NCI-H2107 treated with DMSO at 0.1 percent for 48 hours (cell line): ENCODE measurements at regions not wholly inside any gene's neighbourhood (a gene's known extent, or its start where the extent isn't known, plus 50 kb on each side); places are given as distances from the start of the nearest gene placed in this dataset.

ENCODE experiments used
- DNase-seq: peaks from one replicate; lab custom pipeline; 2025; ENCODE audit not compliant: unreplicated experiment; lab: John Stamatoyannopoulos, UW

- no peak for DNase-seq
These were observed 228.1 kb upstream of the PPARGC1A start for GRCh38 chr4:24117975-24118374.

- no peak for DNase-seq
These were observed 226.3 kb upstream of the PPARGC1A start for GRCh38 chr4:24116107-24116506.

- no peak for DNase-seq
These were observed 225.2 kb upstream of the PPARGC1A start for GRCh38 chr4:24114919-24115500.

- no peak for DNase-seq
These were observed 224.6 kb upstream of the PPARGC1A start for GRCh38 chr4:24114444-24114843.

- DNase-seq, result no peak
These were observed 222.6 kb upstream of the PPARGC1A start for GRCh38 chr4:24112466-24112865.

GRCh38 chr4:24108567-24108966 is 218.7 kb upstream of the PPARGC1A start:
- no peak for DNase-seq

GRCh38 chr4:24105327-24106038 is 215.6 kb upstream of the PPARGC1A start:
- DNase-seq, result no peak

- DNase-seq, result no peak
These were observed 214.3 kb upstream of the PPARGC1A start for GRCh38 chr4:24104158-24104565.

GRCh38 chr4:24103434-24104157 is 213.7 kb upstream of the PPARGC1A start:
- no peak for DNase-seq

- DNase-seq, result no peak
These were observed 212.8 kb upstream of the PPARGC1A start for GRCh38 chr4:24102621-24103020.

- no peak for DNase-seq
These were observed 206.8 kb upstream of the PPARGC1A start for GRCh38 chr4:24096603-24097002.

- DNase-seq, result no peak
These were observed 204.9 kb upstream of the PPARGC1A start for GRCh38 chr4:24094726-24095125.

GRCh38 chr4:24093446-24093845 is 203.6 kb upstream of the PPARGC1A start:
- no peak for DNase-seq

- no peak for DNase-seq
These were observed 201.9 kb upstream of the PPARGC1A start for GRCh38 chr4:24091639-24092233.

GRCh38 chr4:24089851-24090534 is 200.1 kb upstream of the PPARGC1A start:
- no peak for DNase-seq

- DNase-seq, result no peak
These were observed 191.0 kb upstream of the PPARGC1A start for GRCh38 chr4:24080871-24081270.

GRCh38 chr4:24078347-24078962 is 188.6 kb upstream of the PPARGC1A start:
- no peak for DNase-seq

GRCh38 chr4:24076811-24077210 is 187.0 kb upstream of the PPARGC1A start:
- DNase-seq, result no peak

GRCh38 chr4:24073948-24074347 is 184.1 kb upstream of the PPARGC1A start:
- no peak for DNase-seq

- DNase-seq, result no peak
These were observed 181.9 kb upstream of the PPARGC1A start for GRCh38 chr4:24071612-24072372.
